Erythroblast (primary cell): ENCODE measurements at regions not wholly inside any gene's neighbourhood (a gene's known extent, or its start where the extent isn't known, plus 50 kb on each side); places are given as distances from the start of the nearest gene placed in this dataset.

ENCODE experiments used
- GATA1 ChIP-seq: IDR thresholded peaks from 2 replicates; pipeline ENCODE4 v1.6.1; 2011; ENCODE audit warnings: low read depth, mild to moderate bottlenecking, control low read depth, low read length, moderate library complexity
- POLR2A ChIP-seq: IDR thresholded peaks from 2 replicates; pipeline ENCODE4 v1.6.1; 2011; ENCODE audit warnings: mild to moderate bottlenecking, low read length

- TF ChIP-seq POLR2A (no peak), GATA1 (no peak)
These were observed 50.5 kb upstream of the CLMP start for GRCh38 chr11:123245567-123245966.
